Adrenal gland (tissue), 5 donors: ENCODE measurements at regions not wholly inside any gene's neighbourhood (a gene's known extent, or its start where the extent isn't known, plus 50 kb on each side); places are given as distances from the start of the nearest gene placed in this dataset.

Source experiments
- CTCF ChIP-seq, 6 experiments: fragments of 450-650 bp in 4 of 6; fragments of 200-600 bp in 2 of 6; sonication (generic) in 1 of 6; IDR thresholded peaks; 1 replicate in 5 of 6; 2 replicates in 1 of 6; pipeline versions ENCODE4 v1.5.1 to v1.8.0; 2016 to 2021; ENCODE audit warnings: antibody characterized with exemption in 6 of 6, mild to moderate bottlenecking in 2 of 6, moderate library complexity in 1 of 6
- POLR2A ChIP-seq, 2 donors: fragments of 450-650 bp; IDR thresholded peaks; one replicate each; pipeline ENCODE4 v1.6.1; 2017; ENCODE audit warnings: antibody characterized with exemption in 2 of 2, mild to moderate bottlenecking in 2 of 2, moderate library complexity in 1 of 2
- donor health status: DM: no; HTN: no; CAD: no.

- TF ChIP-seq CTCF (IDR thresholded peaks at IDR 0.05) (no peak), POLR2A (IDR thresholded peaks at IDR 0.05) (no peak)
Measured at GRCh38 chr10:31702954-31703353, 225.7 kb downstream of the ARHGAP12 start.
